ENCODE measurements at regions not wholly inside any gene's neighbourhood (a gene's known extent, or its start where the extent isn't known, plus 50 kb on each side); places are given as distances from the start of the nearest gene placed in this dataset.

DNA sequence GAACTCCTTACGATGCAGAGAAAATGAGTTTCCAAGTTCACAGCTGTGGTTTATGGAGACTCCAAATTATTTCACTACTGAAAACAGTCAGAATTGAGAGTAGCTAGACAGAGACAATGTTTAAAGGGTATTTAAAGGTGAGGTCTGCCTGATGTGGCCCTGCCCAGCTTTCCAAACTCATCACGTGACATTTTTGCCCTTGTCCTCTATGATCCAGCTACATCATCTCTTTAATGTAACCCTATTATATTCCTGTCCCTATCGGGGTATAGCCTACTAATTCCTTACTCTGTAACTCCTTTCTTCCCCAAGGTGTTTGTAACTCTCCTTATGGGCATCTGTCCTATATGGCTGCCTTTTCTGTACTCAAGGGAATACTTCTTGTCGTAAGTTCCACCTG, 297.2 kb downstream of the GRXCR1 start:
- TF ChIP-seq, protein P1, sequence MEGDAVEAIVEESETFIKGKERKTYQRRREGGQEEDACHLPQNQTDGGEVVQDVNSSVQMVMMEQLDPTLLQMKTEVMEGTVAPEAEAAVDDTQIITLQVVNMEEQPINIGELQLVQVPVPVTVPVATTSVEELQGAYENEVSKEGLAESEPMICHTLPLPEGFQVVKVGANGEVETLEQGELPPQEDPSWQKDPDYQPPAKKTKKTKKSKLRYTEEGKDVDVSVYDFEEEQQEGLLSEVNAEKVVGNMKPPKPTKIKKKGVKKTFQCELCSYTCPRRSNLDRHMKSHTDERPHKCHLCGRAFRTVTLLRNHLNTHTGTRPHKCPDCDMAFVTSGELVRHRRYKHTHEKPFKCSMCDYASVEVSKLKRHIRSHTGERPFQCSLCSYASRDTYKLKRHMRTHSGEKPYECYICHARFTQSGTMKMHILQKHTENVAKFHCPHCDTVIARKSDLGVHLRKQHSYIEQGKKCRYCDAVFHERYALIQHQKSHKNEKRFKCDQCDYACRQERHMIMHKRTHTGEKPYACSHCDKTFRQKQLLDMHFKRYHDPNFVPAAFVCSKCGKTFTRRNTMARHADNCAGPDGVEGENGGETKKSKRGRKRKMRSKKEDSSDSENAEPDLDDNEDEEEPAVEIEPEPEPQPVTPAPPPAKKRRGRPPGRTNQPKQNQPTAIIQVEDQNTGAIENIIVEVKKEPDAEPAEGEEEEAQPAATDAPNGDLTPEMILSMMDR (IDR thresholded peaks at IDR 0.05), result no peak
- TF ChIP-seq EP300 (IDR thresholded peaks at IDR 0.05), result no peak
